ENCODE measurements at regions not wholly inside any gene's neighbourhood (a gene's known extent, or its start where the extent isn't known, plus 50 kb on each side); places are given as distances from the start of the nearest gene placed in this dataset.
"Not testable (repeated sequence)": the region's sequence is repeated elsewhere in the genome, so short reads cannot be mapped to it uniquely, and the experiment has no call there.

DNA sequence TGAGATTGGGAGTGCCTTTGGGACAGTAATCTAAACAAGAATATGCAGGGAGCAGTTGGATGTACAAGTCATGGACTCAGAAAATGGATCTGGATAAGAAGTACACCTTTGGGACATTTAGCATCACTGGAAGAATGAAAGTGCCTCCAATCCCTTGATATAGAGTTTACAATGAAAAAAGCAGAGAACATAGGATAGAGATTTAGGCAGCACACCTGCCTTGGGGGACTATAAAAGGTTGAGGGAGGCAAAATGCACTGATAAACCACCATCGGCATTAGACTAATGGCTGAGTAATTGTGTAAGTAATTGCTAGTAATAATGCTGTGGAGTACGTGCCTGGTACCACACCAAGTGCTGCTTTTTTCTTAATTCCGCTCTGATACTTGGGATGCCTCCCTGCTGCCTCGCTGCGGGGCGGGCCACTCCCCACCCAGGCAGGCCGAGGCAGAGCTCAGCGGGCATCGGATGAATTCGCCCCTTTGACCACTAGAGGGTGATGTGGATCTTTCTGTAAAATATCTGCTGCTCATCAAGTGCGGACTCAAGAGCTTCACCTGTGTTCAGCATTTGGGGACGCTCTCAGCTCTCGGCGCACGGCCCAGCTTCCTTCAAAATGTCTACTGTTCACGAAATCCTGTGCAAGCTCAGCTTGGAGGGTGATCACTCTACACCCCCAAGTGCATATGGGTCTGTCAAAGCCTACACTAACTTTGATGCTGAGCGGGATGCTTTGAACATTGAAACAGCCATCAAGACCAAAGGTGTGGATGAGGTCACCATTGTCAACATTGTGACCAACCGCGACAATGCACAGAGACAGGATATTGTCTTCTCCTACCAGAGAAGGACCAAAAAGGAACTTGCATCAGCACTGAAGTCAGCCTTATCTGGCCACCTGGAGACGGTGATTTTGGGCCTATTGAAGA lies 99.9 kb downstream of the ANKRD18B start:
- peak; percentile 39 for DNase-seq (ENCODE audit: low read depth)

DNA sequence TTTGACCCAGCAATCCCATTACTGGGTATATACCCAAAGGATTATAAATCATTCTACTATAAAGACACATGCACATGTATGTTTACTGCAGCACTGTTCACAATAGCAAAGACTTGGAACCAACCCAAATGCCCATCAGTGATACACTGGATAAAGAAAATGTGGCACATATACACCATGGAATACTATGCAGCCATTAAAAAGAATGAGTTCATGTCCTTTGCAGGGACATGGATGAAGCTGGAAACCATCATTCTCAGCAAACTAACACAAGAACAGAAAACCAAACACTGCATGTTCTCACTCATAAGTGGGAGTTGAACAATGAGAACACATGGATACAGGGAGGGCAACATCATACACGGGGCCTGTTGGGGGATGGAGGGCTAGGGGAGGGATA lies 104.3 kb downstream of the ANKRD18B start:
- not testable (repeated sequence) for DNase-seq (ENCODE audit: low read depth)

DNA sequence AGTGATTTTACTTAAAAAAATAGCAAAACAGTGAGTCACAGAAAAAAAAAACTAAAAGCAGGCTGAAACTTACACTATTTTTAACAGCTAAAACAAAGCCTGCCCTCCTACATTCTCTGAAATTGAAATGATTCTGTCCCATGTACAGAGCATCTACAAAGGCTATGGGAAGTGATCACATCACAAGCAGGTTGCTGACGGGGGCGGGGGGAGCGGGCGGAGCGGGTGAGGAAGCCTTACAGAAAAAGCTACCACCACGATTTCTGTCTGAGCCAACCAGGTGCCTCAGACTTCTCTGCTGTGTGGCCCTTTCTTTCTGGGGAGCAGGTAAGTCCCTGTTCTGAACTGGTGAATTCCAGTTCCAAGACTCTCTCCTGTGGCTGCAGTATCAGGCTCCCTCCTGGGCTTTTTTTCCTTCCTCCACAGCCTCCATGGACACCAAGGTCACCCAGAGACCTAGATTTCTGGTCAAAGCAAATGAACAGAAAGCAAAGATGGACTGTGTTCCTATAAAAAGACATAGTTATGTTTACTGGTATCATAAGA lies 104.9 kb downstream of the ANKRD18B start:
- no peak for DNase-seq (ENCODE audit: low read depth)

GRCh38 chr9:33633636-33634035 lies 109.6 kb downstream of the ANKRD18B start:
- no peak for DNase-seq (ENCODE audit: low read depth)

GRCh38 chr9:33637881-33638280 lies 113.8 kb downstream of the ANKRD18B start:
- no peak for DNase-seq (ENCODE audit: low read depth)

DNA sequence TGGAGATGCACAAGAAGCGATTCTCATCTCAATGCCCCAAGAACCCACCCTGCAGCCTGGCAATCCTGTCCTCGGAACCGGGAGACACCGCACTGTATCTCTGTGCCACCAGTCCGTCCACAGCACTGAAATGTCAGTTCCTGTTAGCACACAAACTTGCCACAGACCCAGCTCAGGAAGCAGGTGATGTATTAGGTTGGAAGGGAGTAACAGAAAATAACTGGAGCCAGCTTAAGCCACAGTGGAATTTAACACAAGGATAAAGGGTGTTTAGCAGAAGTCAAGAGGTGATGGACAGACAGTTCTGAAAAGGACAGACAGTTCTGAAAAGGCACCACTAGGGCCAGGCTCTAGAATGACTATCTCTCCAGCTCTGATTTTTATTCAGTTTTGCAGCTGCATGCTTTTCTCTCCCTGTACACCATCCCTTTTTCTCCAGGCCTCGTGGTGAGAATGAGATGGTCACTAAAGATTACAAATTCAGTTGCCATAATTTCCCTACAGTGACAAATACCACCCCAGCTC lies 114.4 kb downstream of the ANKRD18B start:
- no peak for DNase-seq (ENCODE audit: low read depth)

DNA sequence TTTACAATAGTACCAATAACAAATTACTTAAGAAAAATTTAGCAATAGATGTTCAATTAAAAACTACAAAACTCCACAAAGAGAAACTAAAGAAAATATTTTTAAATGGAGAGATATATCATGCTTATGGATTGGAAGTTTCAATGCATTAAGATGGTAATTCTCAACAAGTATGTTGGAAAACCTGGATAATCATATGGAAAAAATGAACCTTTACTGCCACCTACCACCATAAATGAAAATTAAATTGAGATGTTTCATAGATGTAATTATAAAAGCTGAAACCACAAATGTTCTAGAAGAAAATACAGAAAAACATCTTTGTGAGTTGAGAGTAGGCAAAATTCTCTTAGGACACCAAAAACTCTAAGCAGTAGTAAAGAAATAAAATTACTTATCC lies 121.7 kb downstream of the ANKRD18B start:
- no peak for DNase-seq (ENCODE audit: low read depth)

DNA sequence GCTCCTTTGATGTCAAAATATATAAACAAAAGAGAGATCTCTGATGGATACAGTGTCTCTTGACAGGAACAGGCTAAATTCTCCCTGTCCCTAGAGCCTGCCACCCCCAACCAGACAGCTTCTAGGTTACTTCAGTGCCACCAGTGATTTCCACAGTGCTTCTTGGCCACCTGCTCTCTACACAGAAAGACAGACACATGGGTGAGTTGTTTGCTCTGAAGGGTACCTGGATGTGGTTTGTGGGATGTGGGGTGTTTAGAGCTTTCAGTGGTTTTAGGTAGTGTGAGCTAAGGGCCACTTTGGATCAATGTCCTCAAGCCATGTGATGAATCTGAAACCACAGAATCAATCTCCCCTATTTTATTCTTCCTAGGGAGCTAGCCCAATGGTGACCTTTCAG lies 125.4 kb downstream of the ANKRD18B start:
- no peak for DNase-seq (ENCODE audit: low read depth)

DNA sequence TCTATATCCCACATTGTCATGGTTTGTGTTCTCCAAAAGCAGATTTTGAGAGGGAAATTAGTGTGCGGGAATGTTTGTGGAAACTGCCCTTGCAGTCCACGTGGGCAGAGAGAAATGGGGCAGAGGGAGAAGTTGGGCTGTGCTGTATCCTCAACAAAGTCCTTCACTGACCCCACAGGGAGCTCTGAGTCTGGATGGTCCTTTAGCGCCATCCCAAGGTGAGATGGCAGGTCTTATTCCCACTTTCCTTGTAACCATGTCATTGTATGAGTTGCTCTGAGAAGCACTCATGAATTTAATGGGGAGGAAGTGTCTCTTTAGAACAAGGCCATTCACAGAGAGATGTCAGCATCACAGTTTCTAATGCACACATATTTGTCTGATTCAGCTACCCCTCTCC lies 127.1 kb downstream of the ANKRD18B start:
- DNase-seq (ENCODE audit: low read depth), result no peak

DNA sequence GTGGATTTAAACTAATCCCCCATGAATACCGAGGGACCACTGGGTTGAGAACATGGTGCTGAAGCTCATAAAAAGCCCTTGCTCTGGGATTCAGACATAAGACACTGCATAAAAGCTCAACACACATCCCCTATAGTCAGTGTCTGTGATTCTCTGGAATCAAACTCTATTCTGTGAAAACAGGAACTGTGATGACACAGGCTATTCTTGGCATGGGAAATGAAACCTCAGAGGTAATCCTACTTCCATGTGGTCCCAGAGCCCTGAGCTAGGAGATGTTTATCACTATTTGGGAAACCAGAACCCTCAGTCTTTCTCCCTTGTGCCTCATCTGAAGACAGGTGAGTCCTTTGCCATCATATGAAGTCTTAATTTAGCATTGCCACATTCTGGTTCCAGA lies 135.4 kb upstream of the PRSS3 start:
- no peak for DNase-seq (ENCODE audit: low read depth)

DNA sequence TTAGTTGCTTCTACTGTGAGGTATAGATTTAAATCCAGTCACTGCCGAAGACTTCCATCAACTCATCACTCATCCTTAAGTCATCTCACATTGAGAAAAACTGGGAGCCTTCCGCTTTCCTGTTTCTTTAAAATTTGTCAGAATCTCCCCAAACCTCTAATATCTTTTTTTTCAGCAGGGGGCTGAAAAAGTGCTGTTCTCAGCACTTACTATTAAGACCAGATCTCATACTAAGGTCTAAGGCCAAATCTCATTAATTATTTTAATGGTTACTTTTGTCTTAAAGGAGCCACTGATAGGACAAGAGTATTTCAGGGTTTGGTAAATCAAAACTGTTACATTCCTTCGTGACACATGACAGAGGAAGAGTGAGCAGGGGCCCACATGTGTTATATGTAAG lies 134.6 kb upstream of the PRSS3 start:
- no peak for DNase-seq (ENCODE audit: low read depth)

DNA sequence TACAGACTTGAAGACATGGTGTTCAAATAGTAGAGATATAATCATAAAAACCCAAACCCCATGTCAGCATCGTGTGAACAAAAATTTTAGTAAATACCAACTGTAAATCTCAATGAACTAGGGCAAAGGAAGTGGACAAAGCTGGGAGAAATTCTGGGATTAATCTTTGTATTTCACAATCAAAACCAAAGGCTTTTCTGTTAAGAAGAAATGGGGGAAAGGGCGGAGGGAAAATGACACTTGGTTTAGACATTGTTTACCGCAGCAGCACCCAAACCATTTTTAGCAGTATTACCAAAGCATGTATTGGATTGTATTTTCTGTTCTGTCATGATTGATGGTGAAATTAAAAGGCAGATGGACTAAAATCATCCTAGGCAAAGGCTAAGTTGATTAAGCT lies 134.2 kb upstream of the PRSS3 start:
- no peak for DNase-seq (ENCODE audit: low read depth)

DNA sequence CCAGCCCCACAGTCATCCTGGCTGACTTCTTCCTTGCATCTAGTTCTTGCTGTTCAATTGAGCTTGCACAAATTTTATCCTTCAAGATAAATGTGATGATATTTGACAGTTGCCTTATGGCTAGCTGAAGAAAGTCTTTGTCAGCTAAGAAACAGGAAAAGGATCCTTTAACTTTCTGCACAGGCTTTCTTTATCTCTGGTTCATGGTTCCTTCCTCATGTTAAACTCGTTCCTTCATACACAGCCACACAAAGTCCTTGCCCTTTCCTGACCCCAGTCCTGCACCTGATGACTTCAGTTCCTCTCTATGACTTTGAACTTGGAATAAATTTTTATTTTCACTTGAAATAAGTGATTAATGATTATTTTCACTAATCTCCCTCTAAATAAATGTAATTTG lies 132.5 kb upstream of the PRSS3 start:
- DNase-seq (ENCODE audit: low read depth), result no peak

- DNase-seq (ENCODE audit: low read depth), result not testable (repeated sequence)
Measured at GRCh38 chr9:33676194-33676745, 119.1 kb upstream of the PRSS3 start.

- DNase-seq (ENCODE audit: low read depth), result peak; percentile 9
Measured at GRCh38 chr9:33676746-33677505, 118.4 kb upstream of the PRSS3 start.

- no peak for DNase-seq (ENCODE audit: low read depth)
Measured at GRCh38 chr9:33677506-33677809, 117.9 kb upstream of the PRSS3 start.

DNA sequence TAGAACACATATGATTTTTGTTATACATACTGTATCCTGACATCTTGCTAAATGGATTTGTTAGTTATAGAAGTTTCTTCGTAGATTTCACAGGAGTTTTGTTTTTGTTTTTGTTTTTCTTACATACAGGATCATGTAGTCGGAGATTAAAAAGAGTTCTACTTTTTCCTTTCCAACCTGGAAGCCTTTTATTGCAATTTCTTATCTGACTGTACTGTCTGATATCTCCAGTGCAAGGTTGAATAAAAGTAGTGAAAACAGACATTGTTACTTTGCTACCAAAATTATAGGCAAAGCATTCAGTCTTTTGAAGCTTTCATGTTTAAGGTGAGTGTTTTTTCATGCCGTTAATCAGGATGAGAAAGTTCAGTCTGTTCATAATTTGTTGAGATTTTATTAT lies 117.4 kb upstream of the PRSS3 start:
- no peak for DNase-seq (ENCODE audit: low read depth)

- no peak for DNase-seq (ENCODE audit: low read depth)
Measured at GRCh38 chr9:33682551-33682950, 112.8 kb upstream of the PRSS3 start.

DNA sequence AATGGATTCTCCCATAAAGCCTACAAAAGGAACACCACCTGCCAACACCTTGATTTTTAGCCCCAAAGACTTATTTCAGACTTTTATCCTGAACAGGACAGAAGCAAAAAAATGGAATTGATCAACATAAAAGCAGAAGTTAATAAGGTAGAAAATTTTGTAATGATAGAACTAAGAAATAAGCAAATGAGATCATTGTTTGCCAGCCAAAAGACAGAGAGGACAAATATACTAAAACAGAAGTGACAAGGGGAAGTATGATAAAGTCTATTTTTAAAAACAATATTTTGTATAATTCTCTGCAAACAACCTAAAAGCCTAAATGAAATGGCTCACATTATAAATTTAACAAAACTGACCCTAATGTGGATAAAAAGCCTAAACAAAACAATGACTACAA lies 110.5 kb upstream of the PRSS3 start:
- DNase-seq (ENCODE audit: low read depth), result no peak

- no peak for DNase-seq (ENCODE audit: low read depth)
Measured at GRCh38 chr9:33686942-33687341, 108.4 kb upstream of the PRSS3 start.

- no peak for DNase-seq (ENCODE audit: low read depth)
Measured at GRCh38 chr9:33687779-33688178, 107.6 kb upstream of the PRSS3 start.

- no peak for DNase-seq (ENCODE audit: low read depth)
Measured at GRCh38 chr9:33690143-33690933, 105.0 kb upstream of the PRSS3 start.

All from activated T-helper 9 cell treated with anti-CD3 and anti-CD28 coated beads, Interleukin-2, amount 50 U/mL, for 16 hours (primary cell).